LNCaP clone FGC (cell line): ENCODE measurements at regions not wholly inside any gene's neighbourhood (a gene's known extent, or its start where the extent isn't known, plus 50 kb on each side); places are given as distances from the start of the nearest gene placed in this dataset.

Experiments
- DNase-seq: peaks from one replicate; pipeline ENCODE4 v3.0.0-alpha.2; 2011; ENCODE audit warnings: low read depth
- H3K4me3 ChIP-seq: 2 replicates; pipeline ENCODE4 v1.5.1; 2011; ENCODE audit warnings: mild to moderate bottlenecking, low read depth, low read length, control low read depth
- CTCF ChIP-seq: IDR thresholded peaks from 2 replicates; pipeline ENCODE4 v1.5.1; 2012; ENCODE audit warnings: mild to moderate bottlenecking; ENCODE audit not compliant: control insufficient read depth, insufficient read depth; ENCODE audit errors: extremely low read depth

GRCh38 chr7:115662120-115662519, 368.4 kb downstream of the TFEC start:
- DNase-seq = no peak
- TF ChIP-seq CTCF = no peak

GRCh38 chr7:115658223-115658622, 372.3 kb downstream of the TFEC start:
- no peak overlapping the region for H3K4me3 ChIP-seq
- DNase-seq = no peak
- TF ChIP-seq CTCF = no peak

More at GRCh38 chr7:115662120-115662519, 368.4 kb downstream of the TFEC start:
- H3K4me3 ChIP-seq = no peak overlapping the region

GRCh38 chr7:115654384-115655214, 376.0 kb downstream of the TFEC start:
- TF ChIP-seq CTCF = no peak
- DNase-seq = no peak
- no peak overlapping the region for H3K4me3 ChIP-seq

GRCh38 chr7:115649429-115649828, 381.1 kb downstream of the TFEC start:
- H3K4me3 ChIP-seq = no peak overlapping the region
- TF ChIP-seq CTCF = no peak

GRCh38 chr7:115647712-115648111, 382.9 kb downstream of the TFEC start:
- DNase-seq = no peak
- no peak for TF ChIP-seq CTCF
- no peak overlapping the region for H3K4me3 ChIP-seq

More at GRCh38 chr7:115649429-115649828, 381.1 kb downstream of the TFEC start:
- peak; percentile 78 for DNase-seq

GRCh38 chr7:115642194-115642593, 388.4 kb downstream of the TFEC start:
- H3K4me3 ChIP-seq = no peak overlapping the region
- TF ChIP-seq CTCF = no peak
- DNase-seq = no peak

GRCh38 chr7:115638853-115639252, 391.7 kb downstream of the TFEC start:
- H3K4me3 ChIP-seq = no peak overlapping the region
- TF ChIP-seq CTCF = no peak
- DNase-seq = no peak
